ENCODE measurements at regions not wholly inside any gene's neighbourhood (a gene's known extent, or its start where the extent isn't known, plus 50 kb on each side); places are given as distances from the start of the nearest gene placed in this dataset.

DNA sequence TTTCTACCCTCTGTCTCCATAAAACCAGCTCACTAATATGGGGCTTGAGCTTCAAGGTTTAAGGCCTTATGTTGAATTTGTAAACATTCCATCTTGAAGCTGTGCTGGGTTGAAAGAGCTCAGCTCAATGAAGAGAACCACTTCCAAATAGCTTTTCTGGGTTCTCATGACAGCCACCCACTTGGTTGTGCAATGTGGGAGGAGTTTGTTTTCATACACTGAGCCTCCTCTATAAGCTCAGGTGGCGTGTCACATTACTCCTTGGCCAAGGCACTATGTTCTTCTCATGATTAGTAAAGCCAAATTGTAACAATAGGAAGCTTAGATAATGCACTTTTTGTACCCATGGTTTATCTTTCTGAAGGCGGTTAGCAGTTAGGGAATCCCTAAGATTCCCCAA is 265.6 kb downstream of the PTEN start:
- WGBS (ENCODE audit: insufficient coverage, insufficient replicate concordance, low lambda C conversion rate, missing lambda C conversion rate): 100% methylated on average over 2 of the region's 2 CpGs
- H3K4me3 ChIP-seq: no peak overlapping the region
- no TSS peak for BruUV-seq (replicated peaks)
- no peak overlapping the region for H3K4me2 ChIP-seq (ENCODE audit: control insufficient read depth, insufficient read depth)
- no peaks in the 10 kb centered on the region for H4K20me1 ChIP-seq (ENCODE audit: control insufficient read depth, insufficient read depth)
- H3K9ac ChIP-seq (ENCODE audit: control insufficient read depth, insufficient read depth, low read length): no peak overlapping the region
- no peaks in the 10 kb centered on the region for H3K4me1 ChIP-seq (ENCODE audit: control insufficient read depth, insufficient read depth, low read length)
- DNase-seq (ENCODE audit: low read depth, low spot score) (no peak), FAIRE-seq (no peak), ATAC-seq (no peak)
- intact Hi-C loops (cut with micrococcal nuclease; ENCODE audit: unreplicated experiment): no loop called here
- H3K9me3 ChIP-seq (replicated peaks; ENCODE audit: control insufficient read depth, insufficient read depth, low read length): no peaks in the 10 kb centered on the region; the same call in 2 of the 3 replicates
- H3K27me3 ChIP-seq (replicated peaks in 1 of 2; ENCODE audit: control insufficient read depth in 2 of 2, insufficient read depth in 2 of 2, low read length in 1 of 2): no peaks in the 10 kb centered on the region
- no peak overlapping the region for H3K27ac ChIP-seq (ENCODE audit: control insufficient read depth, insufficient read depth)
- ChIA-PET SMC1A (ENCODE audit: uncharacterized antibody, unreplicated experiment) (interaction anchor here (0.6 to 1.3 kb wide), 3 partner anchors 8 to 215 kb away, joined by 3 to 4 read pairs (median 3); no protein-coding TSS in a partner anchor), CTCF (interaction anchor here (0.6 to 2.0 kb wide), 4 partner anchors 11 to 178 kb away, joined by 3 to 8 read pairs (median 3); no protein-coding TSS in a partner anchor), RAD21 (ENCODE audit: unreplicated experiment) (no interaction called here), POLR2A (no interaction called here)
- in situ Hi-C loops (cut with MboI): no loop called here
- H3K79me2 ChIP-seq (ENCODE audit: control insufficient read depth, insufficient read depth, low read length): no peaks in the 10 kb centered on the region
- H3K36me3 ChIP-seq (ENCODE audit: control insufficient read depth in 2 of 2, insufficient read depth in 2 of 2, low read length in 1 of 2): no peaks in the 10 kb centered on the region
- TF ChIP-seq, protein P1, sequence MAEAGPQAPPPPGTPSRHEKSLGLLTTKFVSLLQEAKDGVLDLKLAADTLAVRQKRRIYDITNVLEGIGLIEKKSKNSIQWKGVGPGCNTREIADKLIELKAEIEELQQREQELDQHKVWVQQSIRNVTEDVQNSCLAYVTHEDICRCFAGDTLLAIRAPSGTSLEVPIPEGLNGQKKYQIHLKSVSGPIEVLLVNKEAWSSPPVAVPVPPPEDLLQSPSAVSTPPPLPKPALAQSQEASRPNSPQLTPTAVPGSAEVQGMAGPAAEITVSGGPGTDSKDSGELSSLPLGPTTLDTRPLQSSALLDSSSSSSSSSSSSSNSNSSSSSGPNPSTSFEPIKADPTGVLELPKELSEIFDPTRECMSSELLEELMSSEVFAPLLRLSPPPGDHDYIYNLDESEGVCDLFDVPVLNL (IDR thresholded peaks at IDR 0.05; ENCODE audit: low read depth, low read length): no peak
- no peak for TF ChIP-seq SREBF2 (IDR thresholded peaks at IDR 0.05; ENCODE audit: low read length)
- no peak for TF ChIP-seq WRNIP1 (IDR thresholded peaks at IDR 0.05; ENCODE audit: borderline replicate concordance, low read depth, low read length)
- TF ChIP-seq, protein P2, sequence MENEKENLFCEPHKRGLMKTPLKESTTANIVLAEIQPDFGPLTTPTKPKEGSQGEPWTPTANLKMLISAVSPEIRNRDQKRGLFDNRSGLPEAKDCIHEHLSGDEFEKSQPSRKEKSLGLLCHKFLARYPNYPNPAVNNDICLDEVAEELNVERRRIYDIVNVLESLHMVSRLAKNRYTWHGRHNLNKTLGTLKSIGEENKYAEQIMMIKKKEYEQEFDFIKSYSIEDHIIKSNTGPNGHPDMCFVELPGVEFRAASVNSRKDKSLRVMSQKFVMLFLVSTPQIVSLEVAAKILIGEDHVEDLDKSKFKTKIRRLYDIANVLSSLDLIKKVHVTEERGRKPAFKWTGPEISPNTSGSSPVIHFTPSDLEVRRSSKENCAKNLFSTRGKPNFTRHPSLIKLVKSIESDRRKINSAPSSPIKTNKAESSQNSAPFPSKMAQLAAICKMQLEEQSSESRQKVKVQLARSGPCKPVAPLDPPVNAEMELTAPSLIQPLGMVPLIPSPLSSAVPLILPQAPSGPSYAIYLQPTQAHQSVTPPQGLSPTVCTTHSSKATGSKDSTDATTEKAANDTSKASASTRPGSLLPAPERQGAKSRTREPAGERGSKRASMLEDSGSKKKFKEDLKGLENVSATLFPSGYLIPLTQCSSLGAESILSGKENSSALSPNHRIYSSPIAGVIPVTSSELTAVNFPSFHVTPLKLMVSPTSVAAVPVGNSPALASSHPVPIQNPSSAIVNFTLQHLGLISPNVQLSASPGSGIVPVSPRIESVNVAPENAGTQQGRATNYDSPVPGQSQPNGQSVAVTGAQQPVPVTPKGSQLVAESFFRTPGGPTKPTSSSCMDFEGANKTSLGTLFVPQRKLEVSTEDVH (IDR thresholded peaks at IDR 0.05; ENCODE audit: low read depth, partially characterized antibody): no peak
- TF ChIP-seq KLF5 (IDR thresholded peaks at IDR 0.05; ENCODE audit: partially characterized antibody): no peak
- TF ChIP-seq SRF (IDR thresholded peaks at IDR 0.05; ENCODE audit: low read depth in 2 of 2, low read length in 2 of 2): no peak
- TF ChIP-seq ZNF384 (IDR thresholded peaks at IDR 0.05; ENCODE audit: borderline replicate concordance, low read depth, low read length): no peak
- TF ChIP-seq NFYA (IDR thresholded peaks at IDR 0.05; ENCODE audit: borderline replicate concordance, low read depth, low read length): no peak
- TF ChIP-seq, protein P3, sequence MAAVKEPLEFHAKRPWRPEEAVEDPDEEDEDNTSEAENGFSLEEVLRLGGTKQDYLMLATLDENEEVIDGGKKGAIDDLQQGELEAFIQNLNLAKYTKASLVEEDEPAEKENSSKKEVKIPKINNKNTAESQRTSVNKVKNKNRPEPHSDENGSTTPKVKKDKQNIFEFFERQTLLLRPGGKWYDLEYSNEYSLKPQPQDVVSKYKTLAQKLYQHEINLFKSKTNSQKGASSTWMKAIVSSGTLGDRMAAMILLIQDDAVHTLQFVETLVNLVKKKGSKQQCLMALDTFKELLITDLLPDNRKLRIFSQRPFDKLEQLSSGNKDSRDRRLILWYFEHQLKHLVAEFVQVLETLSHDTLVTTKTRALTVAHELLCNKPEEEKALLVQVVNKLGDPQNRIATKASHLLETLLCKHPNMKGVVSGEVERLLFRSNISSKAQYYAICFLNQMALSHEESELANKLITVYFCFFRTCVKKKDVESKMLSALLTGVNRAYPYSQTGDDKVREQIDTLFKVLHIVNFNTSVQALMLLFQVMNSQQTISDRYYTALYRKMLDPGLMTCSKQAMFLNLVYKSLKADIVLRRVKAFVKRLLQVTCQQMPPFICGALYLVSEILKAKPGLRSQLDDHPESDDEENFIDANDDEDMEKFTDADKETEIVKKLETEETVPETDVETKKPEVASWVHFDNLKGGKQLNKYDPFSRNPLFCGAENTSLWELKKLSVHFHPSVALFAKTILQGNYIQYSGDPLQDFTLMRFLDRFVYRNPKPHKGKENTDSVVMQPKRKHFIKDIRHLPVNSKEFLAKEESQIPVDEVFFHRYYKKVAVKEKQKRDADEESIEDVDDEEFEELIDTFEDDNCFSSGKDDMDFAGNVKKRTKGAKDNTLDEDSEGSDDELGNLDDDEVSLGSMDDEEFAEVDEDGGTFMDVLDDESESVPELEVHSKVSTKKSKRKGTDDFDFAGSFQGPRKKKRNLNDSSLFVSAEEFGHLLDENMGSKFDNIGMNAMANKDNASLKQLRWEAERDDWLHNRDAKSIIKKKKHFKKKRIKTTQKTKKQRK (IDR thresholded peaks at IDR 0.05; ENCODE audit: low read depth, low read length): no peak
- TF ChIP-seq, protein P4, sequence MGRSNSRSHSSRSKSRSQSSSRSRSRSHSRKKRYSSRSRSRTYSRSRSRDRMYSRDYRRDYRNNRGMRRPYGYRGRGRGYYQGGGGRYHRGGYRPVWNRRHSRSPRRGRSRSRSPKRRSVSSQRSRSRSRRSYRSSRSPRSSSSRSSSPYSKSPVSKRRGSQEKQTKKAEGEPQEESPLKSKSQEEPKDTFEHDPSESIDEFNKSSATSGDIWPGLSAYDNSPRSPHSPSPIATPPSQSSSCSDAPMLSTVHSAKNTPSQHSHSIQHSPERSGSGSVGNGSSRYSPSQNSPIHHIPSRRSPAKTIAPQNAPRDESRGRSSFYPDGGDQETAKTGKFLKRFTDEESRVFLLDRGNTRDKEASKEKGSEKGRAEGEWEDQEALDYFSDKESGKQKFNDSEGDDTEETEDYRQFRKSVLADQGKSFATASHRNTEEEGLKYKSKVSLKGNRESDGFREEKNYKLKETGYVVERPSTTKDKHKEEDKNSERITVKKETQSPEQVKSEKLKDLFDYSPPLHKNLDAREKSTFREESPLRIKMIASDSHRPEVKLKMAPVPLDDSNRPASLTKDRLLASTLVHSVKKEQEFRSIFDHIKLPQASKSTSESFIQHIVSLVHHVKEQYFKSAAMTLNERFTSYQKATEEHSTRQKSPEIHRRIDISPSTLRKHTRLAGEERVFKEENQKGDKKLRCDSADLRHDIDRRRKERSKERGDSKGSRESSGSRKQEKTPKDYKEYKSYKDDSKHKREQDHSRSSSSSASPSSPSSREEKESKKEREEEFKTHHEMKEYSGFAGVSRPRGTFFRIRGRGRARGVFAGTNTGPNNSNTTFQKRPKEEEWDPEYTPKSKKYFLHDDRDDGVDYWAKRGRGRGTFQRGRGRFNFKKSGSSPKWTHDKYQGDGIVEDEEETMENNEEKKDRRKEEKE (IDR thresholded peaks at IDR 0.05): no peak
- TF ChIP-seq GABPA (IDR thresholded peaks at IDR 0.05; ENCODE audit: low read depth): no peak
- no peak for TF ChIP-seq FOXM1 (IDR thresholded peaks at IDR 0.05; ENCODE audit: low read depth, low read length)
- TF ChIP-seq POU2F2 (IDR thresholded peaks at IDR 0.05; ENCODE audit: borderline replicate concordance, low read depth, low read length): no peak
- TF ChIP-seq TCF7 (IDR thresholded peaks at IDR 0.05; ENCODE audit: borderline replicate concordance): no peak
- TF ChIP-seq SMARCA5 (IDR thresholded peaks at IDR 0.05): no peak
- no peak overlapping the region for H2AFZ ChIP-seq (ENCODE audit: control insufficient read depth, low read depth, low read length)

Measured in GM12878 (cell line).